Stimulated activated naive CD4-positive, alpha-beta T cell treated with Interleukin-2 at 50 U/mL for 16 hours (primary cell): ENCODE measurements at regions not wholly inside any gene's neighbourhood (a gene's known extent, or its start where the extent isn't known, plus 50 kb on each side); places are given as distances from the start of the nearest gene placed in this dataset.

Experiments used
- DNase-seq: peaks from one replicate; lab custom pipeline; 2025; lab: John Stamatoyannopoulos, UW

DNA sequence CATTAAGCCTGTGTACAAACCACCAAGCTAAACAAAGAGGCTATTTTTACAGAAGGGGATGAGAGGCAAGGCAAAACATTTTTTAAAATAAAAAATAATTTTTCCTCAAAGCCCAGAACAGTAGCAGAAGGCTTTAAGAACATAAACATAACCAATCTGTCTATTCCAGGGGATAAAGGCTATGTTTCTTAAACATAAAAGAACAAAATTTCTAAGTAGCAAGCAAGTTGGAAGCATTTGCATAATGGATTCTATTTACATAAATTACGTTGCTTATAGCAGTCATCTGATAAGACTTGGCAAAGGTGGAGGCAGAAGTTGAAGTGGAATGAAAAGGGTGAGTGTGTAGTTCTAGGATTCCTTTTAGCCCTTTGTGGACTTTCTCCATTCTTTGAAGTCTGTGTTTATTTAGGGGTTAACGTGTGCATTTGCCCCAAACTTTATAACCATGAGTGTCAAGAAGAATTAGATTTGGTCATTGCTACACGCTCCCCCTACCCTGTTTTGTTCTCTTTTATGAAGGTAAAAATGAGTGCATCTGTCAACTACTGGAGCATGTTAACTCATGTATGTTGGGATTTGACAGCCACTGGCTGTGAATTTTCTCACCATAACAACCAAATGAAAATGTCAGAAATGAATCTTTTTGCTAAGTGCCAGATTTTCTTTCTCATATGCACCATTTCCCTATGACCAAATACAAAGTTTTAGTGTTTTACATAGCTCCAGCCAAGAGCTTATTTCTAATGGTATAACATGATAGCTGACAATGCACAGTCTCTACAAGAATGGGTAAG, 378.4 kb upstream of the IGFBP7 start:
- no peak for DNase-seq

DNA sequence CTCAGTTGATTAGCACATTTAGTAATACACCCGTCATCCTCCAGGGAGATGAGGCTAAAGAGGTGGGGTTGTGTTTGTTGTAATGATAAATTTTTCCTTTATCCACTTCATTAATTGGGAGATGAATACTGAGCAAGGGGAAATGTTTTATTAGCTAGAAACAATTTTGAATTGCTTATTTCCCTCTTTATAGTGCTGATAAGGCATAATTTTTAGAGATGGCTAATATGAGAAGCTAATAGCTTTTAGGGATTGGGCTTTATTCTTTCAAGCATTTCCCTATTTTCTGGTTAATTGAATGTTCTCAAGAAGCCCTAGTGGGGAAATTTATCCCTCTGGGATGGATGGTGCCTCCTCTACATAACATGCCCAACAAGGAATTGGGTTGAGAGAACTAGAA, 365.2 kb upstream of the IGFBP7 start:
- DNase-seq, result no peak

DNA sequence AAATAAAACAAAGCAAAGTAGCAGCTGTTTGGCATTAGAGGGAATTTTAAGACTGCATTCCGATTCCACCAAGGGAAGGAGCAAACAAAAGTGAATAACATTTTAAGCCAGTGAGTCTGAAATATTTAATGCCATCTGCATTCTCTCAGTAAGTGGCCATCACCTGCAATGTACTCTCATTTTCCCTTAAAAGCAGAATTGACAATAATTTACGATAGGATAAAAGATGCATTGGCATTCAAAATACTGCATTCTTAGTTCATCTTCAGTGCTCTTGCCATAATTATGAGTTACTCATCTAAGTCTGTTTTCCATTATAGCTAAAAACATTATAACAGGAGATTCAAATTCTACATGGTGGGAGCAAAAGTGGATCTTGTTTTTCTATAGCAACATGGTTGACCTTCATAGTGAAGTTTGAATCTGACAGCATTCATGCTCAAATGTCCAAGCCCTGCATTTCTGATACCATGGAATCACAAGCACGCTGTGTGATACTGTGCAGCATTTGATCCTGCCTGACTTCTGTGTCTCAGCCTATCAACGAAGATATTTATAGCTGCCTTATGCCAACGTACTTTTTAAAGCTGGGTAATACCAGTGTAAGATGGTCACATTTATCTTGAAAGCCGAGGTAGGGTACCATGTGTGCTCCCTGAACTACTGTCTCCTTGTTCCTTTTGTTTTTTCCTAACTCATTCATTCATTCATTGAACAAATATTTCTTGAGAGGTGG, 355.3 kb upstream of the IGFBP7 start:
- DNase-seq, result no peak

DNA sequence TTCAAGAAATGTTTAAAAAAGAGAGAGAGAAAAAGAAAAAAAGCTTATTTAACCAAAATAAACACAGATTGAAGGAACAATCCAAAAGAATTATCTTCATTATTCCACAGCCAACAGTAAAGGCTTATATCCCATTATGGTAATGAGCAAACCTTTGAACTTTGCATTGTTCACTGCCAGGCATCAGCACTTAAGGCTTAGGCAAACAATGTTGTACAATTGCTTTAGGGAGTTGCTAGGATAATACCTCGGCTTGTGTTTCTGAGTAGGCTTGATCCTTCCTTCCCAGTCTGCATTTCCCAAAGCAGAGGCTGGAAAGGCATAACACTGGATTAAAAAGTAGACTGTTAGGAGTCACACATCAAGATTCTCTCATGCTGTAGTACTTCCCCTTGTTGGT, 352.7 kb upstream of the IGFBP7 start:
- no peak for DNase-seq

DNA sequence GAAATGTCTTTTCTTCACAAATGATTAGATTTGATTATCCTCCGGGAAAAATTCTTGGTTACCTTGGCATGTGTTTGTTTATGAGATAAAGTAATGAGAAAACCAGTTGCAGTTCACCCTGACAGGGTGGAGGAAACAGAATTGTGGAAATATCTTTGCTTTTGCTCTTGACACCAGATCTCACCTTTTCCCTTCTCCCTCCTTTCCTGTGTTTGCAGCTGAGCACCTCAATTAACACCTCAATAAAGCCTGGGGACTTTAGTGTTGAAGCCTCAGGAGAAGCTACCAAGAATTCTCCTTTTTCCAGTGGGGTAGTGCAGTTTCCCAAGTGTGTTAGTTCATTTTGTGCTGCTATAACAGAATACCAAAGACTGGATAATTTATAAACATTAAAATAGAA, 350.8 kb upstream of the IGFBP7 start:
- DNase-seq, result no peak

DNA sequence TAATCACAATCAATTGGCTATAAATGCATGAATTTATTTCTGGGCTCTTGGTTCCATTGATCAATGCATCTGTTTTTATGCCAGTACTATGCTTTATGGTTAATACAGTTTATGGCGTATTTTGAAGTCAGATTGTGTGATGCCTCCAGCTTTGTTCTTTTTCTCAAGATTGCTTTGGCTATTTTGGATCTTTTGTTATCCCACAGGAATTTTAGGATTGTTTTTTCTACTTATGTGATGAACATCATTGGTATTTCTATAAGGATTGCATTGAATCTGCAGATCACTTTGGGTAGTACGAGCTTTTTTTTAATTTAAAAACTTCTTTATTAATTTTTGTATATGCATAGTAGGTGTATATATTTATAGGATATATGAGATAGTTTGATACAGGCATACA, 338.7 kb upstream of the IGFBP7 start:
- no peak for DNase-seq

DNA sequence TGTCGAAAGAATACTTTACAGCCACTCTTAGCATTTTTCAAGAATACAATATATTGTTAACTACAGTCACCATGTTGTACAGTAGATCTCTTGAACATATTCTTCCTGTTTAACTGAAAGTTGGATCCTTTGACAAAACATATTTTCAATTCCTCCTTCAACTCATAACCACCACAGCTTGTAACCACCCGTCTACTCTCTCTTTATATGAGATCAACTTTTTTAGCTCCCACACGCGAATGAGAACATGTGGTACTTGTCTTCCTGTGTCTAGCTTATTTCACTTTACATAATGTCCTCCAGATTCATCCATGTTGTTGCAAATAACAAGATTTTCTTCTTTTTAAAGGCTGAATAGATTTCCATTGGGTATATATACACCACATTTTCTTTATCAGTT, 338.3 kb upstream of the IGFBP7 start:
- DNase-seq, result no peak

DNA sequence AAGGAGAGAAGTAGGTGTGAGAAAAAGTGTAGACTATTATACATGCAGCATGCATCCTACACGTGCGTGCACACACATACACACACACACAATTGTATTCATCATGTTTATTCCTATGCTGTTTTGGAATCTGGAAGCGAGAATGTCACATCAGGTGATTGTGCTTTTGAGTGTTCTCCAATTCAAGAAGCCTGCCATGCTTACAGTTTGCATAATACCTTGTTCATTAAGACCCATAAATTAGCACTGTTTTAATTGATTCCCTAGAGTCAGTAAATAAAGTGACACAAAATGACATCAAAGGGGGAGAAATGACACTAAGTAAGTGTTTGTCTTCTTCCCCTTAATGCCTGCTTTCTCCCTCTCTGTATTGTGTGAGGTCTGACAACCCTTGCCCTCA, 336.1 kb upstream of the IGFBP7 start:
- DNase-seq, result no peak

DNA sequence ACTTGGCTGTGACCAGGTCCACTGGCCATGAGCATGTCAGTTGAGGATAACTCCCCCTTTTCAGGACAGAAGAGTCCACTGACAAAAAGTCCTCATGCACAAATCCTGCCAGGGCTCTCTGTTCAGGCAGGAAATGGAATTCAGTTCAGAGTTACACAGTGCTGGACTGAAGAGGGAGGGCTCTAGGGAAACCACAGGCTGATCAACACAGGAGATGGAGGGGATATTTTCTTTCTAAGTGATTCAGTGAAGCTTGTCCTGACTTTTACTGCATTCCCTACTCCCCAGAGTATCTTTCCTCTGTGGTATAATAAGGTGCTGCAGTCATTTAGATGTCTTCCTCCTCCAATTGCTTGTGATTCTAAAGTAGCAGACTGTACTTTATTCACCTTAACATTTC, 335.5 kb upstream of the IGFBP7 start:
- DNase-seq, result no peak

DNA sequence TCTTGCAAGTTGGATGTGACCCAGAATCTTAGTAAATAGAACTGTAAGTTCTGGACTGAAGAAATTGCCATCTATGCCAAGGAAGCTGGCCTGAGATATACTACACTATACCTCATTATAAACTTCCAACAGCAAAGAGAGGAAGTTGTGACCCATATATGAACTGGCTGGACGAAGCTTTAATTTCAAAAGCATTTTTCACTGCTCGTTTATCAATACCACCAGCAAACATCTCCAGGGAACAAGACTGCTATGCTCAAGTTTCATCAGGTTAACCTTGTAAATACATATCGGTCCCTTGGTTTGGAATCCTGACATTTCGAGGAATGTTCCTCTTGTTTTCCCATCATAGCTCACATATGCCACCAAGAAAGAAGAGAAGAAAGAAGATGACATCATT, 334.5 kb upstream of the IGFBP7 start:
- DNase-seq, result no peak

DNA sequence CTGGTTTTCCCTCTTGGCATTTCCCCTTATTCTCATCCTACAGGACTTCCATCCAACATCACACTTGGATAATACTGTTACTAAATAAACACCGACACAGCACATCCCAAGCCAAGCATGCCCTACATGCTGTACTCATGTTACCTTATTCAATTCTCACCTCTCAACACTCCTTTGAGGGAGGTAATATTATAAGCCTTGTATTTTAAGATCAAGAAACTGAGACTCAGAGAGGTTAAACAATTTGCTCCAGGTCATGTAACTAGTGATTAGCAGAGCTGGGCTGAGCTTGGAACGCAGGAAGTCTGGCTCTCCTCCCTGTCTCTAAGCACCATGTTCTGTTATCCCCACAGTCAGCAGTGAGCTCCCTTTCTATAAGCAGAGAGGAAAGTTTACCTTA, 333.6 kb upstream of the IGFBP7 start:
- no peak for DNase-seq

DNA sequence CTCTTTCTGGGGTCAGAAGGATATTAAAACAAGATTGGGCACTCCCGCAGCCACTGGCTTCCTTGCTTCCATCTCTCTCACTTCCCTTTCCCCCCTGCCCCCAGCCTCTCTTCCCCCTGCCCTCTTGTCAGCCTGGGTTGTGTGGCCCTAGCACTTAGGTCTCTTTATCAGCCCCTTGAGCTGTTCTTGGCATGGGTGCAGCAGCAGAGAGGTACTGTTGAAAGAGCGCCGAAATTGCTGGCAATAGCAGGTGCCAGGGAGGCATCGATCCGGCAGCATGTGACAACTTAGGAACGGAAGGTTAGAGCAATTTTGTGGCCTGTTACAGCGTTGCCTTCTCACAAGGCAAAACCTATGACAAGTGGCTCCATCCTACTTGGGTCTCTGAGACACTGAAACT, 333.1 kb upstream of the IGFBP7 start:
- DNase-seq, result no peak

DNA sequence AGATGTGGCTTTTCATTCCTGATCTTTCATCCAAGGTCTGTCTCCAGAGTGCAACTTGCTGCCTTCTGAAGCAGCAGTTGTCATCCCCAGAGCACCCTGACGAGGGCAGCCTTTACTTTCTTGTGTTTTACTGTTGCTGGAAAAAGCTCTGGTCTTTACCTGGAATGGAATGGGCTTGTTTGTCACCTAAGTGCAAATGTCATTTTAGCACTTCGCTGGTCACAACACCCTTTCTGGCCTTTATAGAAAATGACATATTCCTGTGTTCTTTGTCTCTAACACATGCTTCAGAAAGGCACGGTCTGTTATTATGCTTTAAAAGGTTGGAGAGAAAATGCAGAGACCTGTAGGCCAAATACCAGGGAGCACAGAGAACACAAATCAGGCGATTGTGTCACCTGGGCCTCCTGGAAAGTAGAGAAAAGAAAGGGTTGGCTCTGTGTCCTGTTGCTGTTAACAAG, 332.7 kb upstream of the IGFBP7 start:
- DNase-seq, result no peak

DNA sequence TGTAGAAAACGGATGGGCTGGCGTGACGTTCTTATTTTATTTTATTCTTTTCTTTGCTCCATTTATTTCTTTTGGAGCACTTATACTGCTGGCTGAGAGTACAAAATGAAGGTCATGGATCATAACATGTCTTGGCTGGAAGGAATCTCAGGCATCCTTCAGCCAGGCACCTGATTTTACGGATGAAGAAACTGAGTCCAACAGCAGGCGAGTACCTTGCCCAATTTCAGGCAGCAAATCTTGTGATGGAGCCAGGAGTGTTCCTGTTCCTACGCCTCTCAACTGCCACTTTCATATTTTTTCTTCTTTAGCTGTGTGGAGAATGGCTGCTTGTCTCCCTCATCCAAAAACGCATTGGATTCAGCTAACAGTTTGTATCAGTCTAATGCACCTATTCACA, 332.1 kb upstream of the IGFBP7 start:
- no peak for DNase-seq

DNA sequence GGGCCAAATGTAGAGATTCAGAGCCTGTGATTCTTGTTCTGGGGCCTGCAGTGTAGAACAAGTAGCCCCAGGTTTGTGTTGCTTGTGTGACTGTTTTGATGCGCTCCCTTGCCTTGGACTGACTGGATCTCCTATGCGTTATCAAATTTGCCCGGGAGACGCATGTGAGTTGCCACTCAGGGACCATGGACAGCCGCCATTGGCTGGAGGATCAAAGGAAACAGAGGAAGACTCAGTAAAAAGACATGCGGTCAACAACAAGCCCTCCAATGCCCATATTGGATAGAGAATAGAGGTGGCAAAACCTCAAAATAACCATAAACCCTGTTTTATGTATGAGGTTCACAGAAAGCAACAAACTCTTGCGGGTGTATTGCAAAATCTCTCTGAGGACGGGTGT, 327.5 kb upstream of the IGFBP7 start:
- no peak for DNase-seq

DNA sequence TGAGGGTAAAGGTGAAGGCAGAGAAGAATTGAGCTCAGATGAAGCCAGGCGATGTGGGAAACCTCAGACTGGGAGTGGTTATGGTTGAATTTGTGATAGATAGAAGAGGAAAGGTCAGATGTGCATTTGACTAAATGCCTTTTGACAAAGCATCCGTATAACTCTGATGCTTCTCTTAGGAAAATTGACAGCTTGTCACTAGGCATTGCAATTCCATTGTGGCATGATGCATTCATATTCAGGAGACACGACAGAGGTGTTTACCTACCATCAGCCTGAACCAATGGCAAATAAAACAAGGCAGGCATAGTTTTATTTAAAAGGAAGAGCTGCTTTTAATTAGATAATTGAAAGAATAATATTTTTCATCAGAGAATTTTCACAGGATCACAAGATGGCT, 325.1 kb upstream of the IGFBP7 start:
- no peak for DNase-seq

DNA sequence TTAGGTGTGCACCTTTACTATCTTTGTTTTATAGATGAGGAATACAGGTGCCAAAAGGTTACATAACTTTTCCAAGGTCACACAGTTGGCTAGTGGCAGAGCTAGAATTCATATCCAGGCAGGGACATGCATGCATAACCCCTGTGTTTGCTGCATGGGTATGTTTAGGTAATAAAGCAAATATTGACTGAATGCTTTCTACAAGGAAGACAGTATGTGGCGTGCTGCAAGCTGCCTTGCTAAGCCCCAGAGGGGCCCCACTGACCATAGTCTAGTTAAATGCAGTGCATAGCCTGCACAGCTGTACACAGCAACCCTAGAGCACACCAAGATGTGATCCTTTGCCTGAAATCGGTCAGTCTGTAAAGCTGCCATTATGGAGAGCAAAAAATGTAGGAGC, 320.5 kb upstream of the IGFBP7 start:
- DNase-seq, result no peak

DNA sequence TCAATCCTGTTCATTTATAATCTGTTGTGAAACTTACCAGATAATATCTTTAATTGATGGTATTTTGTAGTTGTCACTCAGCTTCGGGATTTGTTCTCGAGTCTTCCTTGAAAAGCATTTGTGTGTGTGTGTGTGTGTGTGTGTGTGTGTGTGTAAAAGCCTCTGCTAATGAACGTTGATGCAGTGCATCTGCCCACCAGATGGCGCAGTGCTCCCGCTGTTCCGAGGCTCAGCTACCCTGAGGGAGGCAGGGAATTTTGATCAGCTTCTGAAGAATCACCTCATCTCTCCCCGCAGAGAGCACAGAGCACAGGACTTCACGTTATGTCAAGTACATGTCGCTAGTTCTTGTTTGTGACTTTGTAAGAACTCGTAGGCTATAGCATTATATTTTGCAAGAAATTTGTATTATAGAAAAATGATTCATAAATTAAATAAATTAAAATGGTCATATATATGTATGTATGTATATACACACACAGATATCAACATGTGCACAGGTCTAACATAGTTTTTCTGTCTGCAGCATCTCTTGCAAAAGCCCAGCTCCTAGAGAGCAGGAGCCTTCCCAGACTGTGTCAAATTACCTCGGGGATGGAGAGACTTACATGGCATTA, 316.7 kb upstream of the IGFBP7 start:
- no peak for DNase-seq

DNA sequence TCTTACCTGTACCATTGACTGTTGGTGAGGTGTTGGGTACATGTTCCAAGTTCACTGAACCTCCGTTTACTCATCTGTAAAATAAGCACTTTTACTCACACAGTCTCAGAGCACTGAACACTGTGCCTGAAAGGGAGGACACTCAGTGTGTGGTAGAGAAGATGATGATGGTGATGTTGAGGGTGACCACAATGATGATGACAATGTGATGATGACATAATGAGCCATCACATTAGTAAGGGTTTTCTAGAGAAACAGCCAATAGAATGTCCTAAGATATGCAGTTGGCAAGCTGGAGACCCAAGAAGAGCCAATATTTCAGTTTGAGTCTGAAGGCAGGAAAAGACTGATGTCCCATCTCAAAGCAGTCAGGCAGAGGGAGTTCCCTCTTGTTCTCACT, 315.4 kb upstream of the IGFBP7 start:
- DNase-seq, result no peak

DNA sequence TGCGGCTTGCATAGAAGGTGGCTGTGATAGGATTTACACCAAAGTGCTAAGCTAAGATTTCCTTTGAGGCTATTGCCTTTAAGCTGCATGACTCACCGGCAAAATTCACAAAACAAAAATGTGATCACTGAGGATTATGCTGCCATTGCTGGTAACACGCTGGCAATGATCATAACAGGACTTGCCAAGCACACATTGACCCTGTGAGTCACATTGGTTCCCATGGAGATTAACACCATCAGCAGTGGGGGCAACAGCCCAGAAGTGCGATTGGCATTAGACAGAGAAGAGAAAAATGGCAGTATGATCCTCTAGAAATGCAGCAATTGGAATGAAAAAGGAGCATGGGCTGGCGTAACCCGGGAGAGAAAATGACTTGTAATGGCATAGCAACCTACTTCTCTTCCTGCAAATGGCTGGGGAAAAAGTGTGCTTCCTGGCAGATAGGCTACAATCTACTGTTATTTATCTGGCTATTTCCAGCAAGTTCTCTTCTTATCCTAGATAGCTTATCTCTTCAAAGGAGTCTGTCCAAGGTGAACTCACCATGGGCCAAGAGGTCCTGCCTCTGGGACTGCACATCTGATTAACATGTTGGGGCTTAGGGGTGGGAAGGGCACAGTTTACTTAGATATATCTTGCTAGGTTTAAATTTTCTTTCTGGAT, 314.2 kb upstream of the IGFBP7 start:
- no peak for DNase-seq

DNA sequence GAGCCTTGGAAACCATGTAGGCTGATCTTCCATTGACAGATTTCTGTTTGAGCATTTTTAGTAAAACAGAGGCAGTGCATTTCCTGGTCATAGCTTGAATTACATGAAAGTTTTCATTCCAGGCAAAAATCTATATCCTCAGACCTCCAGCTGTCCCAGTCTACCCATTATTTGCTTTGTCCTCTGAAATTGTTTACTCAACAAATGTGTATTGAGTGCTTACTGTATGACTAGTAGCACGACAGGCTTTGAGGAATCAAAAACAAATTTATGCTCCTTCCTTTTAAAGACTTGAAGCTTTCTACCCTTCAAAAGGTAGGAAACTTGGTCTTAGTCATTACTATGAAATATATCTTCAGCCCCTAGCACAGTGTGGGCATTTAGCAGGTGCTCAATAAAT, 307.9 kb upstream of the IGFBP7 start:
- DNase-seq, result no peak

DNA sequence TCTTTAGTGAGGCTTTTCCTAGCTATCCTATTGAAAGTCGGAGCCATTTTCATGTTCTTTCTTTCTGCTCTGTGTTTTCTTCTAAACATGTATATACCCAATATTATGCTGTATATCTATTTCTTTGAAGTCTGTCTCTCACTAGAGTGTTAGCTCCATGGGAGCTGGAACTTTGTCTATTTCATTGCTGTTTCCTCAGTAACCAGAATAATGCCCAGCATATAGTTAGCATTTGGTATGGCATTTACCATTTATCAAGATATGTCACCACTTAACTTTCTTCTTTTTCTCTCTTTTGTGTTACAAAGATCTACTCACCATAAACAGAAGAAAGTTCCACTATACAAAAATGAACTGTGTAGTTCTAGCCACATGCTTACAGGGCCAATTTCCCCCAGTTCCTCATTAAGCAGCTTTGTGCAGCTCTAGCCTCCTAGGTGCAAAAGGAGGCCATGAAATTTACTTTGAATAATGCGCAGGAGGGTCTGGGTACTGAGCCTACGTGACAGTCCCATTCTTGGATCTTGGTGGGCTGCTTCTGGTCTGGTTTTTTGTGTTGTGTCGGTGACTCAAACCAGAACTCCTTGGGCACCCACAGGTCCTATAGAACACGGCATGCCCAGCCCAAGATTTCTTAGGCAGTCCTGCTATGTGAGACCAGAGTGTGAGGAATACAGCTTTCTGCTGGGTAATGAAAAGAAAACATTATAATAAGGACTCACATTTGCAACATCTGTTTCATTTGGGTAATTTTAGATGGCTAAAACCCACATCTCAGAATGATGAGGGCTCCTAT, 302.3 kb upstream of the IGFBP7 start:
- no peak for DNase-seq
